ENCODE measurements at regions not wholly inside any gene's neighbourhood (a gene's known extent, or its start where the extent isn't known, plus 50 kb on each side); places are given as distances from the start of the nearest gene placed in this dataset.

DNA sequence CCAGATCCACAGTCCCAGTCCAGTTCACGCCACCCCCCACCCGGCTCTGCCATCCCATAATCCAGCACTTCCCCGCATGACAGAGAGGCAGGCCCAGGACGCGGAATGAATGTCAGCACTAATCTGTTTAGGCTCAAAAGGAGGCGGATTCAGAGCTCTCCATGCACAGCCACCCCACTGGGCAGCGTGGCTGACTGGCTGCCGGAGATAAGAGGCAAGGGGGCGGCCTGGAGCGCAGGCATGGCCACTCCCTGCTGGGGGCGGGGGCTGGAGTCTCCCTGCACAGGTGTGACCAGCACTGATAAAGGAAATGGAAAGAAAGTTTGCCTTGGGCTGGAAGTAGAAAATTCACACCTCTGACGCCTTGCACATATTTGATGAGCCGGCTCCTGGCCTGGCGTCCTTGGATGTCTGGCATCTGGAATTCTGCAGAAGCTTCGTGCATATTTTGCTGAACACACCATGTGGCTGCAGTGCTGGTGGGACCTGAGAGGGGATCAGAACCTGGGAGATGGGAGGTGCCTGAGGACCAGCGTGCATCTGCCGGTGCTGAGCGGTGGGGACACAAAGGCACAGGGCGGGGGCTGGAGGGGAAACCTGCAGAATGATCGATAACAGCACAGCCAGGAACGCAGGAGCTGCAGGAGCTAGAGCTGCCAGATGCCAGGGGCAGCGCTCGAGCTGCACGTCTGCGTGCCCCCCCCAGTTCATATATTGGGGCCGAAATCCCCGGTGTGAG lies 344.4 kb downstream of the CTTN start:
- DNase-seq (ENCODE audit: low spot score): no peak

- no peak for DNase-seq (ENCODE audit: low spot score)
Observed at GRCh38 chr11:70743329-70743728, 345.0 kb downstream of the CTTN start.

GRCh38 chr11:70743941-70744351 lies 345.6 kb downstream of the CTTN start:
- DNase-seq (ENCODE audit: low spot score): no peak

DNA sequence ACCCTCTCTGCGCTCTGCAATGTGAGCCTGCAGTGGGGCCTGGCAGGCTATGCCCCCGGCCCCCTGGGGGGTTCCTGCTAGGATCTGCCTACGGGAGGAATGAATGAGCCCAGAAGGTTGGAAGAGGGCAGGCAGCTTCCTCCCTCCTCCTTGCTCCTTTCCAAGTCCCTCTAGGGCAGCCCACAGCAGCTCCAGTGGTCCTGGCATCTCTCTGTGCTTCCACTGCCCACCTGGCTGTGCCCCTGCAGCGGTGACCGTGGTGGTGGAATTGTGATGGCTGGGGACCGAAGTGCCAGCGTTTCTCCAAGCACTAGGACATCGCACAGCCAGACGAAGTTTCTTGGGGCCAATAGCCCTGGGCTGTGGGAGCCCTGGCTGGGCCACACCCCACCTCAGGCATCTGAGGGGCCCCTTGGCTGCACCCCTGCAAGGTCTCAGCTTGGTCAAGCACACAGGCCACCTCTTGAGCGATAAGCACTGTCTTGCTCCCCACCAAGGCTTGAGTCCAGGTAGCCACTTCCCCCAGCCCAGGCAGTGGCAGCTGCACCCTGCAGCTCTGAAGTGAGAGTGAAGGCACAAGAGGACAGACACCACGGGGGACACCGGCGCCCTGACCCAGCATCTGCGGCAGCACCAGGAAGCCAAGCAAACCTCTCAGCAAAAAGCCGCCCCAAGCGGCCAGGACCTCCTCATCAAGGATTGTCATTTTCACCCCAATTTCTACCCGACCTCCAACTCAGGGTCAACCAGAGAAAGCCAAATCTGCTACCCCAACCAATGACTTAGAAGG lies 346.3 kb downstream of the CTTN start:
- no peak for DNase-seq (ENCODE audit: low spot score)

DNA sequence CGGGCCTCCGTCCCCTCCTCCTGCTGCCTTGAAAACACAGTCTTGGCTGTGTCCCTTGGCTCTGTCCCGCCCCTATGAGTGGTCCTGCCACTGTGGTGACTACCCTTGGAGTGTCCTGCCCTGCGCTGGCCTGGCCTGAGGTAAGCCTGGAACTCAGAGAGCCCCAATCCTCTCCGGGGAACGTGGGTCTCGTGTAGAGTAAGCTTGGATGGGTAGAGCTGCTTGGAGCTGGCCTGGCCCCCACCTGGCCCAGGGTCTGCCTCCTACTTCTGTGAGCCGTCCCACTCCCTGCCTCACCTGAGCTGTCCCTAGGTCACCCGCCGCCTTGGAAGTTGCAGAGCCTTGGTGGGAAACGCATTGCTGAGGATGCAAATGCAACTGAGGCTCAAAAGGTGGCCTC lies 347.1 kb downstream of the CTTN start:
- no peak for DNase-seq (ENCODE audit: low spot score)

- DNase-seq (ENCODE audit: low spot score): no peak
Observed at GRCh38 chr11:70745941-70746340, 347.6 kb downstream of the CTTN start.

DNA sequence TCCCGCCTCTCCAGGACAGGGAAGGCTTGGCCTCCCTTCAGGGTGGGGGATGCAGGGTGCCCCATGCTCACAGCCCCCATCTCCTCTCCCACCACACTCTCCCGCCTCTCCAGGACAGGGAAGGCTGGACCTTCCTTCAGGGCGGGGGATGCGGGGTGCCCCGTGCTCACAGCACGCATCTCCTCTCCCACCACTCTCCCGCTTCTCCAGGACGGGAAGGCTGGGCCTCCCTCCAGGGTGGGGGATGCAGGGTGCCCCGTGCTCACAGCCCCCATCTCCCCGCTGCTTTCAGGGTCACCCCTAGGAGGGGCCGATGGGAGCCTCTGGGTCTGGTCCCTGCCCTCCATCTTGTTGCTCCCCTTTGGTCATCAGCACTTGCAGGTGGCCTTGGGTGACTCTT lies 348.0 kb downstream of the CTTN start:
- DNase-seq (ENCODE audit: low spot score): no peak

- no peak for DNase-seq (ENCODE audit: low spot score)
Observed at GRCh38 chr11:70747285-70747684, 349.0 kb downstream of the CTTN start.

DNA sequence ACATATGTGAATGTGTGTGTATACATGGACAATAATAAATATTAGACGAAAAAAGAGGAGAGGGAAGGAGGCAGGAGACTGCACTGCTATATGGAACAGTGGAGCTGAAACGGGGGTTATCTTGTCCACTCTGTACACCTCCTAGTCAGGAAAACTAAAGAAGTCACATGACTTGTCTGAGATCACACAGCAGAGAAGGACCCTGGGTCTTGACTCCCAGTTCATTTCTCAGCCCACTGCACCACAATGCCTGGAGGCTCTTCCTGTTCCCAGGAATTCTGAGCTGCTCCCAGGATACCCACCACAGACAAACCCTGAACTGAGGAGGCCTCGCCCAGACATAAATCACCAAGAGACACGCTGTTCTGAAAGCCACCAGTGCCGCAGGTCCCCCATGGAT lies 349.6 kb downstream of the CTTN start:
- no peak for DNase-seq (ENCODE audit: low spot score)

- no peak for DNase-seq (ENCODE audit: low spot score)
Observed at GRCh38 chr11:70751142-70751734, 352.9 kb downstream of the CTTN start.

DNA sequence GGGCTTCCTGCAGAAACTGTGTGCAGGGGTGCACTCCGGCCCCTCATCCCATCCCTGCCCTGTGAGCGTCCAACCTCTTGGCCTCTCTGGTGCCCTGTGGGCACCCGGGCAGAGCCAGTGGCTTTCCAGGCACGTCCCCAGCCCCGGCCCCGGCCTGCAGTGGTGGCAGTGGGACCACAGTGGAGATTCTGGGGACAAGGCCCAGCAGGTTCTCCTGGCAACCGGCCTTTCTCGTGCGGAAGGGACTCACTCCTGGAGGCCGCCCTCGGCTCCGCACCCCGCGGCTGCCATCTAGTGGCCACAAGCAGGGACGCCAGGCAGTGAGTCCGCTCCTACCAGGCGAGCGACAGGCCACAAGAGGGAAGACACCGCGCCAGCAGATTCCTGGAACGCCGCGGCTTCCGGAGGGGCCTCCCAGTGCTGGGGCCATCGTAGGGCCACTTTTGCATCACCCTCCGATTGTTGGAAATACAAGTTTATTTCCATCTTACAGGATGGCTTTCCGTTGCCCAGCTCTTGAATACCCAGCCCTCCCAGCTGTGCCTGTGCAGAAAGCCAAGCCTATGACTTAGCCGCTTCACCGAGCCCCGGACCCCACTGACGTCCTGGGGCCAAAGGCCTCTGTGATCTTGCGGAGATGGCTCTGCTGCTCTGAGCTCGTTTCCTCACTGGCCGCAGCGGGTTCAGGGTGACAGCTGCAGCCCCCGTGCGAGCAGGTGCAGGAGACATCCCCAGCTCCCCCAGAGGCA lies 357.3 kb downstream of the CTTN start:
- DNase-seq (ENCODE audit: low spot score): peak; percentile 77

GRCh38 chr11:70756341-70756740 lies 358.0 kb downstream of the CTTN start:
- no peak for DNase-seq (ENCODE audit: low spot score)

DNA sequence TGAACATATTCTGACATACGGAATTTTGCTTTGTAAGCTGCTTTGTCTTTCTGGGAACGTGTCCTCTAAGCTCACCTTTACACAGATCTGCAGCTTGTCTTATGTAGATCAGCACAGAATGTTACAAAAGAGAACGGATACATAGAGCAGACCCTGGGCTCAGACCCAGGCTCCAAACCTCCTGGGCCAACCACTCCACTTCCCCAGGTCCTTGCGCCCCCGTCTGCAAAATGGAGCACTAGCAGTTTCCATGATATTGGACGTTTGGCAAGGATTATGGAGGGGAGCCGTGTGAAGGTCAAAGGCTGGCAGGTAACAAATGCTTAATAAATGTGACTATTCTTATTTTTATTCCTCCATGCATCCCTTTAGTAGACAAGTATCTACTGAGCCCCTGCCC lies 358.4 kb downstream of the CTTN start:
- DNase-seq (ENCODE audit: low spot score): no peak

DNA sequence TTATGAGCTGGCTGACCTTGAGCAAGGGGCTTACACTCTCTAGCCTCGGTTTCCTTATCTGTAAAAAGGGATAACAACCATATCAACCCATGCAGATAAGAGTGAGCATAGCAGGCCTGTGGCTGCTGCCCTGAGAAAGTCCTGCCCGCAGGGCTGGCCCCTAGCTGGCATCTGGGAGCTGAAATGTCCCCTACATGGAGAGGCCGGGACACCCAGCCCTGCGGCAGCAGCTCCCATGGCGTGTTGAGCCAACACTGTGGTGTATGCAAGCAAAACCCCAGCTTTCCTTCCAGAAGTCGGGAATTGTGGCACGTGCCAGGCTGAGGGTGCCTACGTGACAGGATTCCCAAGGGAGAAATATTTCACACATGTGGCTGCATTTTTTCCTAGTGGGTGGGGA lies 358.9 kb downstream of the CTTN start:
- DNase-seq (ENCODE audit: low spot score): no peak

- no peak for DNase-seq (ENCODE audit: low spot score)
Observed at GRCh38 chr11:70758206-70758605, 359.9 kb downstream of the CTTN start.

GRCh38 chr11:70759846-70760245 lies 361.5 kb downstream of the CTTN start:
- no peak for DNase-seq (ENCODE audit: low spot score)

DNA sequence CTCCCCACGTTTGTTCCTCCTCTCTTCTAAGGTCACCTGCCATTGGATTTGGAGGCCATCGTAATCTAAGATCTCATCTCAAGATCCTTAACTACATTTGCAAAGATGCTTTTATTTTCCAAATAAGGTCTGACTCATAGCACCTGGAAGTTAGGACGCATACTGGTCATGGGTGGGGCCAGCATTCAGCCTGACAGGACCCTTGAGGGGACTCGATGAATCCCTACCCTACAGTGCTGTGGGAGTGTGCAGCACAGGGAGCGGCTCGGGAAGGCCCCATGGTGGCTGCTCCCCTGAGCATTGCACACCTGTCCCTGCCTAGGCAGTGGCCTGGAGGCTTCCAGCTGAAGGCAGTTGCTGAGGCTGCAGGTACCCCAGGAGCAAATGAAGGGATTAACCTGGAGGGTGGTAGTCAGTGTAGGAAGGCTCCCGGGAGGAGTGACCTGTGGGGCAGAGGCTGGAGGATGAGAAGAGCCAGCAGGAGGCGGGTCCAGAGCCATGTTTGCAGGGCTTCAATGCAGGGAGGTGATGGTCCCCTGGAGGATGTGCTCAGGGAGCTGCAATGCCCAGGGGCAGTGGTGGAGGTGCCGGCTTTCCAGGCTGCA lies 362.2 kb downstream of the CTTN start:
- DNase-seq (ENCODE audit: low spot score): no peak

DNA sequence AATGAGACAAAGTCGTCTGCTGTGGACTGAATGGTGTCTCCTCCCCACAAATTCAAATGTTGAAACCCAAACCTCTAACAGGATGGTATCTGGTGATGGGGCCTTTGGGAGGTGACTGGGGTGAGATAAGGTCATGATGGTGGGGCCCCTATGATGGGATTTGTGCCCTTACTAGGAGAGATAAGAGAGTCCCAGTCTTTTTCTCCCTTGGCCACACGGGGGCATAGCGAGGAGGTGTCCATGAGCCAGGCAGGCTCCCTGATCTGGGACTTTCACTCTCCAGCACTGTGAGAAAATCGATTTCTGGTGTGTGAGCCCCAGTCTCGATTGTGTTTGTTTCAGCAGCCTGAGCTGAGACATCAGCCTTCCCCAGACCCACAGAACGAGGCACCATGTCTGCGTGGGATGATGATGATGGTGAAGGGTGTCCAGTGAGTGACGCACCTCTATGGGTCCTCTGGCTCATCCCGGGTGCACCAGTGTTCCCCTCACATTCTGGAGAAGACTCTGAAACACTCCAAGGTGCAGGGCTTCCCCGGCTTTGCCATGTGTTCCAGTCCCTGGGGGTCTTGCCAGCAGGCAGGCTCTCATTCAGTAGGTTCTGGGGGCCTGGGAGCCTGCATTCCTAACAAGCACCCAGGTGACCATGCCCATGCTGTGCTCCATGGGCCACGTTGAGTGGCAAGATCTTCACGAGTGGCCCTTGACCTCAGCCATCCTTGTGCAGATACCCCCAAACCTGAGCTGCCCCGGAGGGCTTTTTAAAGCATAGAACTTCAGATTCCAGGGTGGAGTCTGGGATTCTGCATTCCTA lies 363.0 kb downstream of the CTTN start:
- no peak for DNase-seq (ENCODE audit: low spot score)

DNA sequence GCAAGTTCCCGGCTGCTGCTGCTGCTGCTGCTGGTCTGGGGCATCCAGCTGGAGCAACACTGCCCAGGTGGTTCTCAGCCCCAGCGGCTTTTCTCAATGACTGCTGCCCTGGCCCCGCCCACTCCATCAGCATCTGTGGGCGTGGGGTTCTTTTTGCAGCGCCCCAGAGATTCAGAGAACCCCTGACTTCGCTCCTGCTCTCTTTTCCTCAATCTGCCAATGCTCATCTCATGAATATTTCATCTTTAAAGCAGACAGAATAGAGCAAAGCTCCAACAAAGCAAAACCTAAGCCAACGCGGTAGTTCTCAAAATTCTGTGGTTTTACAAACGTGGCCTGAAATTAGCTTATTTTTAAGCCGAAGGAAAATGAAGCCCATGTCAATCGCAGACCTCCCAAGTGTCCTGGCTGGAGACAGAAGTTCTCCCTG lies 363.6 kb downstream of the CTTN start:
- no peak for DNase-seq (ENCODE audit: low spot score)

DNA sequence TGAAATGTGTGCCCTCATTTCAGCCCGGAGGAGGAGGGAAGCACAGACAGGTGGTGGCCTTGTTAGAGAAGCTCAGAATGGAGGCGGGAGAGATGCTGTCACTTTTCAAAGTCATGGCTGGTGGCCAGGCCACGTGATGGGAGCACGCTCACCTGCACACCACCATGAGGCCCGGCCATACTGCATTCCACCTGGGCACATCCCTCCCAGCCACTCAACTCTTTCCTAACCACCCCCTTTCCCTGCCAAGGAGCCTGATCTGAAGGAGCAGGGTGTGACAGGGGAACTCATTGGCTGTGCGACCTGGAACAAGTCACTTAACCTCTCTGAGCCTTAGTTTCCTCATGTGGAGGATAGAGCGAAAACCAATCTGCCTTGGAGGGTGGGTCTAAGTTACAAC lies 364.5 kb downstream of the CTTN start:
- no peak for DNase-seq (ENCODE audit: low spot score)

DNA sequence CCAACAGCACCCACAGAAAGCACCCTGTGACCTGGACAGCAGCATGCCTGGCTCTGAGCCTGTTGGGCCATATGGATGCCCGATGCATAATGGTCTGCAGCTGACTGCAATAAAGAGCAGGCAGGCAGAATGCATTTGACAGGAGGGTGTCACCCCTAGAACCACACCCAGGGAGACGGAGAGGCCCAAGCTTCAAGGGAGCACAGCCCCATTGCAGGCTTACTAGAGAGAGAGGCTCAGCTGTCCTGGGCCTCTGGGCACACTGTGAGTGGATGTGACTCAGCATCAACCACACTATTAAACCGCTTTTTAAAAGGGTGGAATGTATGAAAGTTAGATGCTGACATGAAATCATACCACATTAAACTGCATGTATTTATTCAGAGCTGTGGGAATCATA lies 365.3 kb downstream of the CTTN start:
- DNase-seq (ENCODE audit: low spot score): no peak
